Cardiac fibroblast (primary cell): ENCODE measurements at regions not wholly inside any gene's neighbourhood (a gene's known extent, or its start where the extent isn't known, plus 50 kb on each side); places are given as distances from the start of the nearest gene placed in this dataset.

Source experiments
- DNase-seq, 2 donors: peaks; one replicate each; pipeline versions ENCODE4 v3.0.0 to v3.0.0-alpha.2; 2010; ENCODE audit warnings: low read depth in 2 of 2
- H3K4me3 ChIP-seq, 2 donors: replicated peaks in 1 of 2; 1 replicate in 1 of 2; 2 replicates in 1 of 2; pipeline ENCODE4 v1.5.1; 2011; ENCODE audit warnings: low read depth in 2 of 2, low read length in 2 of 2, mild to moderate bottlenecking in 2 of 2, moderate library complexity in 1 of 2
- CTCF ChIP-seq: IDR thresholded peaks from one replicate; pipeline ENCODE4 v1.5.1; 2011; ENCODE audit warnings: low read depth, mild to moderate bottlenecking, low read length, inconsistent platforms

GRCh38 chr20:40087496-40087895, 601.5 kb downstream of the MAFB start:
- TF ChIP-seq CTCF, result no peak
- H3K4me3 ChIP-seq, result no peak overlapping the region
- DNase-seq, result no peak

DNA sequence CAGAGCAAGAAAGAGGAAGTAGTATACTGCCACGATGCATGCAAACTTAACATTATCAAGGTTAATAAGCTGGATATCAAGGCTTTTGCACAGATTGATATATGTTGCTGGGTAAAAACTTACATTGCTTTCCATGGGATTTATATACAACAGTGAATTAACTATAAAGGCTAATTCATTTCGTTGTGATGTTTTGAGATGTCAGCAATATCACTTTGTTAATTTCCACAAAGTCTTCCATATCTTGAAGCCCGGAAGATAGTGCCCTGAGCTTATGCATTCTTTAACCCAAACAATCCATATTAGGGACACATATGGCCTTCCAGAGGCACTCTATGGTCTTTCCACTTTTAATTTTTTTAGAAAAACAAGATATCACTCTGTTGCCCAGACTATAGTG, 603.5 kb downstream of the MAFB start:
- no peak for DNase-seq
- no peak for TF ChIP-seq CTCF

DNA sequence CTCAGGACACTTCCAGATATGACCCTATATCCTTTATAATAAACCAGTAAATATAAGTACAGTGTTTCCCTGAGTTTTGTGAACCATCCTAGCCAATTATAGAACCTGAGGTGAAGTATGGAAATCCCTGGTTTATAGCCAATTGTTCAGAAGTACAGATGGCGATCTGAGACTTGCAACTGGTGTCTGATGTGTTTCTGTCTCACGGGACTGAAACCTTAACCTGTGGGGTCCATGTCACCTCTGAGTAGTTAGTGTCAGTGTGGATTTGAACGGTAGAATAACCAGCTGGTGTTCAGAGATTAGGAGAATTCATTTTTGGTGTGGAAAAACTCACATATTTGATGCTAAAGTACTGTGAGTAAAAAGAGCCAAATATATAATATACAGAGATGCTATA, 606.6 kb downstream of the MAFB start:
- H3K4me3 ChIP-seq, result no peak overlapping the region
- no peak for TF ChIP-seq CTCF
- DNase-seq, result no peak

More for the DNA sequence above, 603.5 kb downstream of the MAFB start:
- H3K4me3 ChIP-seq, result no peak overlapping the region

- no peak overlapping the region for H3K4me3 ChIP-seq
- no peak for TF ChIP-seq CTCF
- DNase-seq, result no peak
Observed at GRCh38 chr20:40081653-40082052, 607.4 kb downstream of the MAFB start.

DNA sequence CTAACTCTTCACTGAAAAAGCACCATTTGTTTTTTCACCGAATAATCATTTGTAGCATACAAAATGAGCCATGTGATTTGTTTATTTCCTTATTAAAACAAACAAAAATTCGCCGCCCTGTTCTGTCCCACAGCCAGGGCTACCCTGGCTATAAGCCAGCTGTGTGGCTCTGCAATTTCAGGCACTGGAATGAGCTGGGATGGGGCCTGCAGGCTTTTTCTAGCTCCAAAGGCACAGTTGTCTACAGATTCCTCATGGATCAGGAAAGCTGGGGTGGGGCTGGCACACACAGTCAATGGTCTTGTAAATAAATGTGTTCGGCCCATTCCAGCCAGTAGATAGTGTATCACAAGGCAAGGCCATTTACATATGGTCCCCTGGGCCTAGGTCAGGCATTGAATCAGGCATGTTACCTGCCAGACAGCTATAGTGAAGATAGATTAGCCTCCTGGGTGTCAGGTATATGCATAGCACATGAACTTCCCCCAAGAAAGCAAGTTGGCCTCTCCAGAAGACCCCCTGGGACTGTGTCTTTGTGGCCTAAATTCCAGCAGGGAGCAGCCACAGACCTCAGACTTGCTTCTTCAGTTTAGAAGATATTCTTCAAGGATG, 608.9 kb downstream of the MAFB start:
- no peak overlapping the region for H3K4me3 ChIP-seq
- TF ChIP-seq CTCF, result no peak
- no peak for DNase-seq

GRCh38 chr20:40073535-40074111, 615.4 kb downstream of the MAFB start:
- no peak overlapping the region for H3K4me3 ChIP-seq
- no peak for DNase-seq
- TF ChIP-seq CTCF, result no peak

GRCh38 chr20:40072907-40073306, 616.1 kb downstream of the MAFB start:
- DNase-seq, result no peak
- no peak for TF ChIP-seq CTCF
- no peak overlapping the region for H3K4me3 ChIP-seq
